Activated CD8-positive, alpha-beta memory T cell treated with anti-CD3 and anti-CD28 coated beads for 48 hours (primary cell): ENCODE measurements at regions not wholly inside any gene's neighbourhood (a gene's known extent, or its start where the extent isn't known, plus 50 kb on each side); places are given as distances from the start of the nearest gene placed in this dataset.

Source experiments
- DNase-seq, 3 experiments: peaks; one replicate each; pipeline ENCODE4 v3.0.0-alpha.2; 2020; ENCODE audit warnings: low read depth in 2 of 3, low spot score in 2 of 3

DNA sequence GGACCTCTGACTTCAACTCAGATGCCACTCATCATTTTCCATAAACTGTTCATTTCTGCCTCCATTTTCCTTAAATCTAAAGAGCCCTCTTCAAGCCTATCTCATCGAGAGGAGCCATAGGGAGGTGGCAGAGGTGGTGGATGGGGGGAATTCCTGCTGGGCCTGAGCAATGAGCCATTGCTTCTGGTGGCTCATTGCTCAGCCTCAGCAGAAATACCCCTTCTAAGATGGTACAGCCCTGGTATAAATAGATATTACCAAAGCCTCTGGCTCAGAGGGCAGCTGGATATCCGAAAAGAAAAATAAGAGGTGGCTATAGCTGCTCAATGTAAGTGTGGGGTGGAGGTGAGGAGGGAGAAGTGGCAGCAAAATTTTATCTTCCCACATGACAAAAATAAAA lies 313.5 kb downstream of the CAAP1 start:
- DNase-seq = no peak

- DNase-seq = no peak
These were observed 317.6 kb downstream of the CAAP1 start for GRCh38 chr9:26574898-26575440.

DNA sequence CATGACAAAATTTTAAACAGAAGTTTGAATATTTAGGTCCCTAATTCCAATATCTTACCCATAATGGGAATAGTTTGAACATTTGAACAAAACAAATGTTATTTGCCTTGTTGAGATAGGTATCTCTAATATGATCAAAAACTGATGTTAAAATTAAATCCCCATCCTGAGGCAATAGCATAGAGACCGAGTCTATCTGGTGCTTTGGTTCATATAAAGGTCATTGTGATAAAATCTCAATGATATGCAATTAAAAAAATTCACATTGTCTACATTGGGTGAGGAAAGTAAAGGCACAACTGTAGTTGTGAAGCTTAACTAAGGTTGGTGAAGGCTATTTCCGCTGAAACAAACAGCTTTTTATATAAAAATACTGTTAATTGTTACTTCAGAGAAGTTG lies 318.3 kb downstream of the CAAP1 start:
- DNase-seq = no peak

GRCh38 chr9:26567976-26568375 lies 324.6 kb downstream of the CAAP1 start:
- no peak for DNase-seq

DNA sequence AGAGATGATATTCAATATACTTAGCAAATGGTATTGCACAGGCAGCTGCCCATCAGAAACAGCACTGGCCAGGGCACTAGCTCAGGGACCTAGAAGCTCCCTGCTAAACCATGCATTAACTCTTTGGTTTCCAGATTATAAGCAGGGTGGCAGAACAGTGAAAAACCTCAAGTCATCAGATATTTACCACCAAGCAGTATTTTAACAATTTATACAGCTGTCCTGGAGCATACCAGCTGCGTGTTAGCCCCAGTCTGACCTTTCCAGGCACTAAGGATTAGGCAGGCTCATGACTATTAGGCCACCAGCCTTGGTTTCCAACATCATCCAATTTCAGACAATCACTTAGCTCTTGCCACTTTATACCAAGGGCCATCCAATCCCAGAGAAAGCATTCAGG lies 326.5 kb downstream of the CAAP1 start:
- no peak for DNase-seq

DNA sequence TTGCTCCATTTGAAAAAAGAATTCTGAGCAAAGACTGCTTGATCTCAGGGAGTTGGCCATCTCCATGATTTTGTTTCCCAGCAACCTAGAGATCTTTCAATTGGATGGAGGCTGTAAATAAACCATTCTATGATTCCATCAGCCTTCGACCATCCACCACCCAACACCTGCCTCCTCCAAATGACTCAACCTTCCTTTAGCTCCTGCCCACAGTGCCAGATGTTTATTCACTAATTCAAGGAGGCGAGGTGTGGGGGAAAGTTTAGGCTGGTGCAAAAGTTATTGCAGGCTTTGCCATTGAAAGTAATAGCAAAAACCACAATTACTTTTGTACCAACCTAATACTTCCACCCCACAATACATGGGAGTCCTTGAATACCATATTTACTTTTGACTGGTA lies 327.5 kb downstream of the CAAP1 start:
- DNase-seq = no peak

DNA sequence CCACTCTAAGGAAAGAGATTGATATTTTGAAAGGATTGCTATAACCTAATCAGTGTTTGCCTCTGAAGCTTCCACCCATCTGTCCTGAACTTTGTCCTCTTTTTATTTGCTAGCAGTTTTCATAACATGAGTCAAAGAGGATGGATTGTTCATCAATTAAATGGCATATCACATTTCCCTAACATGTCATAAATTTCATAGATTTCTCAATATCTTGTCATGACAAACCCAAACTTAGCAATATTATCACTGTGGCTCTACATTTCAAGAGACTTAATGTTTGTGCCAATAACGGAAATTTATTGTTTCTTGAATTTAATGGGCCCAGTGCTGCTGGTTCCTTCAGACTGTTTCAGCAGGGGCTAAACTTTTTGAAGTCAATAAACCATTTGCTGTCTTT lies 330.3 kb downstream of the CAAP1 start:
- no peak for DNase-seq

DNA sequence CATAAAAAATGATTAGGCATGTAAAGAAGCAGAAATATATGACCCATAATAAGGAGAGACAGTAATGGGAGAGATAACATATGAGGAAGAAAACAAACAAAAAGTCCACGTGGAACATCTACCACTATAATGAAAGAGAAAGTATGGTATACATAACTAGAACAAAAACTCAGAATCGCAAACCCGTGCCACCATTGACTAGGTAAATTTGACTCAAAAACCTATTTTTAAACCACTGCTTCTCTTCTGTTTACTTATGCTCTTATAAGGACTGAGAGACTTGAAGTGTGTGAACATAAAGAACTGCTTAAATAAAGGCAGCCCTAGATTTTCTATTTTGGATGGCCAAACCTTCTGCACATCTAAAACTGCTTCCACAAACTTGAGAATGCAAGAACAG lies 330.7 kb downstream of the CAAP1 start:
- no peak for DNase-seq

DNA sequence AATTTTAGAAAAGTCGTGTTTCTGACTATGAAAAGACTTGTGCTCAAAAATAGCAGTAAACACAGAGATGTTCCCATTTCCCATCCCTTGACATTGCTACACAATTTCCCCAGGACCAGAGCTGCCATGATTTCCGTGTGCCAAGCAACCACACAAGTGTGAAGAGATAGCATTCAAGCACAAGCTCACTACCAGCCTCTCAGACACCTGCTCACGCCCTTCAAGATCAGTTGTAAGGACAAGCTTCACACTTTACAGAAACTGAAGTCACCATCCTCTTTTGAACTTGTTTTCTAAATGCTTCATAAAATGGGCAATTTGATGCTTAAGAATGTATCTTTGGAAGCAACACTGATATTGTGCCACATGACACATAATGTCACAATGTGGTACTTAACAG lies 333.1 kb downstream of the CAAP1 start:
- DNase-seq = no peak

DNA sequence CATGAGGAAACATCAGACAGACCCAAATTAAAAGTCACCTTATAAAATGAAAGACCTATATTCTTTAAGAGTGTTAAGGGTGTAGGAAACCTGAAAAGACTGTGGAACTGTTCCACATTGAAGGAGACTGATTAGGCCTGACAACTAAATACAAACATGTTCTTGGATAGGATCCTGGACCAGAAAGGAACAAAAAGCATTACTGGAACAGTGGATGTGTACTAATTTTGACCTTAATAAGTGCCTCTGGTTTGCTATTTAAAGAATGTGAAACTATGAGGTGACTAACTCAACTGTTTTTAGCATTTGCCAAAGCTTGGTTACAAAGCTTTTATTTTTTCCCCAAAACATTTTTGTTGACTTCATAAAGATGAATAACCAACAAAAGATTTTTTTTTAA lies 340.6 kb downstream of the CAAP1 start:
- DNase-seq = no peak

- DNase-seq = no peak
These were observed 341.2 kb downstream of the CAAP1 start for GRCh38 chr9:26551451-26551850.

DNA sequence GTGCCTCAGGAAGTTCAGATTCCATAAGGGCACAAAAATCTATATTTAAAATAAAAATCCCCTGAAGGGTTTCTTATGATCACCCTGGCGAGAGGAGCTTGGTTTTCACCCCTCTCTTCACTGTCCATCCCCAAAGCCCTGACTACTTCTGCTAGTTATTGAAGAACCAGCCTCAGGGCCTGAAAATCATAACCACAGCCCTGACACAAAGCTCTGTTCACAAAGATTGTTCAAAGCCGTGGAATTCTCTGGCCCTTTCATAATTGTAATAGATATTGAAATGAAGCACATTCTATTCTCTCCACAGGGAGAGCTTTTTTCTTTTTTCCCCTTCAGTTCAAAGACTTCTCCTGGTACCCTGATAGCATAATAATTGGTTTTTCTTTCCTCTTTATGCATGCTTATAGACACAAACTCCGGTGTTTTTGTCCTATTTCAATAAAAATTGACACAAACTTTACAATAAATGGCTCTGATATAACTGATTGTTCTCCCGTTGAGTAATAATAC lies 343.8 kb downstream of the CAAP1 start:
- no peak for DNase-seq

DNA sequence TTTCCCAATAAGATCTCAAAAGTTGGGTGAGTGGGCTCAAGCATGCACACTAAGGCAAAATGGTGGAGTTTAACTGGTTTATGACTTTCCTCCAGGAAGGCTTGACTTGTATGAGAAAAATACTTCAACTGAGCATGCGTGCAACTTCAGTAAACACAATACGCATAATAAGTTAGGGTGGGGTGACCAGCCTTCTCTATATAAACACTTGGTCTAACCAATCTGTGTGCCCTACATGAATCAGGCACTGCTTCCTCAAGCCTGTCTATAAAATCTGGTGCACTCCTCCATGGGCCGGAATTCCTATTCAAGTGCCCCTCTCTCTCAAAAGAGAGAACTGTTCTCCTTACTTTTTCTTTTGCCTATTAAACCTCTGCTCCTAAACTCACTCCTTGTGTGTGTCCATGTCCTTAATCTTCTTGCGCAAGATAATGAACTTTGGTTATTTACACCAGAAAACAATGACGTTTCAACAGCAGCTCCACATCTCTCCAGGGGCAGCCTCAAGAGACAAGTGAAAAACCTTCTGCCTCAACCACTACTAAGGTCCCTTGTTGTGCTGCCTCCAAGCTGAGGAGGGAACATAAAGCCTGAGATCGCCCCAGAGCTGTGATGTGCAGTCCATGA lies 352.6 kb downstream of the CAAP1 start:
- no peak for DNase-seq

GRCh38 chr9:26537211-26537610 lies 355.4 kb downstream of the CAAP1 start:
- no peak for DNase-seq

GRCh38 chr9:26535151-26535550 lies 357.5 kb downstream of the CAAP1 start:
- no peak for DNase-seq

DNA sequence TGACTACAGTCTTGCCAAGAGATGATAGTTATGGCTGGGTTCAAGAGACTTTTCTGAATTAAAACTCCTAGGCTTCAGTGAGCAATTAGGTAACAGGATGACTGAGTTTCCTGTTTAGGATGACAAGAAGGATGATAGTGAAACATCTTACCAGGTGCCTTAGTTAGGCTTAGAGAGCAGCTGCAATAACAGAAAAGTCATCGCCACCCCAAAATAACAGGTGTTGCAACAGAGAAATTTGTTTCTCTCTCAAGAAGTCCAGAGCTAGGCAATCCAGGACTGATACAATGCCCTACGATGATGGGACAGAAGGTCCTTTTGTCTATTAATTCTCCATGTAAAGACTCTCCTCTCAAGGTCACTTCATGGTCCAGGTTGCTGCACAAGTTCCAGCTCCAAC lies 361.8 kb downstream of the CAAP1 start:
- DNase-seq = no peak

GRCh38 chr9:26527931-26528330 lies 364.7 kb downstream of the CAAP1 start:
- no peak for DNase-seq

DNA sequence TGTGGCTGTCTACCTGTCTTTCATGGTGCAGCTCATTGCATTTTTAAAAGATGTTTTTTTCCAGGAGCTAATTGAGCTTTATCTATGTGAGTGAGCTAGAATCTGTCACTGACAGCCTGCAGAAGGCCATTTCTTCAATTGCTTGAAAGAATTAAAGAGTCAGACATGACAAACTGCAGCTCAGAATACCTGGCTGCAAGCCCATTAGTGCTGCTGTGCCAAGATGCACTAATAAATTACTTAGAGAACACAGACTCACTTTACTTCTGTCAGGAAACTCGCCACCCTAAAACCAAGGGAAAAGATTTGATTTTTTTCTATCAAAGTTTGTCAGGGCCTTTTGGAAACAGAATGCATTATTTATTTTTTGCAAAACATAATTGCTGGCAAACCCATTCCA lies 368.3 kb downstream of the CAAP1 start:
- no peak for DNase-seq

GRCh38 chr9:26523577-26523976 lies 369.0 kb downstream of the CAAP1 start:
- DNase-seq = no peak

DNA sequence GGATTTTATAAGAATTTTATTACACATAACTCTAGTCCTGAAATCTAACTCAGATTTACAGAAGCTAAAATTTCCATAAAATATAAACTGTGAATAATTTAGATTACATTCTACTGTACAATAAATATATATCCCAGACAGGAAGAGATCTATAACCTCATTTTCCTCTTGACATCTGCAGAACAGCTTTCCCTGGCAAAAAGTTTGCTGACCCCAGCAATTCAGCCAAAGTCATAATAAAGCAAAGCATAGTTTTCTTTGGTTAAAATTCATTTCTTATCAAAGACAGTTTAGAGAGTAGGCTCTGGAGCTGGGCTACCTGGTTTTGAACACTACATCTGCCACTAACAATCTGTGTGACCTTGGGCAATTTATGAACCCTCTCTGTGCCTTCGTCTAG lies 372.5 kb downstream of the CAAP1 start:
- DNase-seq = no peak

GRCh38 chr9:26516773-26517343 lies 375.7 kb downstream of the CAAP1 start:
- no peak for DNase-seq

DNA sequence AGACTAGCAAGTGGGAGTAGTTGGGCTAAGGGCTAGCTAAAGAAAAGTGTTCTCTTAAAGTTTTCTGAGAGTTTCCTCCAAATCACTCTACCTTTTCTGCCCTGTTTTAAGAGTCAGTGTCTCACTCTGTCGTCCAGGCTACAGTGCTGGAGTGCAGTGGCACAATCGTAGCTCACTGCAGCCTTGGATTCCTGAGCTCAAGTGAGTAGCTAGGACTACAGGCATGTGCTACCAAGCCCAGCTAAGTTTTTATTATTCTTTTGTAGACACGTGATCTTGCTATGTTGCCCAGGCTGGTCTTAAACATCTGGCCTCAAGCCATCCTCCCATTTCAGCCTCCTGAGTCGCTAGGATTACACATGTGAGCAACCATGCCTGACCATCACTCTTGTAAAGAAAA lies 378.9 kb downstream of the CAAP1 start:
- no peak for DNase-seq

GRCh38 chr9:26510137-26510536 lies 382.5 kb downstream of the CAAP1 start:
- DNase-seq = no peak
